HCT116 (cell line): ENCODE measurements at regions not wholly inside any gene's neighbourhood (a gene's known extent, or its start where the extent isn't known, plus 50 kb on each side); places are given as distances from the start of the nearest gene placed in this dataset.

ENCODE experiments used
- ATAC-seq: fragments of 200-7000 bp; cut with Tn5 transposase; 2 replicates; pipeline ENCODE4 v1.9.1; 2020; ENCODE audit warnings: mild to moderate bottlenecking, moderate library complexity
- BruUV-seq: library from RNA; stranded (reverse); fragments of 400-500 nt; replicated peaks from 2 replicates; lab custom pipeline; 2021; lab: Mats Ljungman, UMichigan
- CTCF ChIA-PET: fragments of 300-600 bp; sonication (Branson Sonifier 250); formaldehyde crosslinking; loops from one replicate; lab custom pipeline; 2021; ENCODE audit warnings: antibody characterized with exemption; lab: Charles Lee
- POLR2A ChIA-PET: fragments of 300-600, 350-600 bp; sonication (Branson Sonifier 250); formaldehyde crosslinking; loops from one replicate; lab custom pipeline; 2021; ENCODE audit warnings: antibody characterized with exemption; lab: Charles Lee
- RAD21 ChIA-PET, 2 experiments: fragments of 300-600 bp; sonication (Branson Sonifier 250); formaldehyde crosslinking; loops; one replicate each; lab custom pipeline; 2023; ENCODE audit warnings: low total read pairs in 2 of 2; ENCODE audit not compliant: uncharacterized antibody in 2 of 2, unreplicated experiment in 2 of 2, low non-redundant PET in 1 of 2; lab: Charles Lee
- DNase-seq: peaks from one replicate; pipeline ENCODE4 v3.0.0-alpha.2; 2010; ENCODE audit warnings: low read depth, low spot score
- H2AFZ ChIP-seq: fragments of 200-600 bp; shearing (Covaris generic), sonication (generic); 2 replicates; pipeline ENCODE4 v1.6.1; 2017; ENCODE audit warnings: low read depth, mixed run types, mixed read lengths, antibody characterized with exemption, low read length; ENCODE audit not compliant: poor library complexity, severe bottlenecking
- H3K27ac ChIP-seq: 2 replicates; pipeline ENCODE4 v1.5.1; 2012; ENCODE audit warnings: low read depth, low read length
- H3K27me3 ChIP-seq: fragments of 200-600 bp; sonication (generic); 2 replicates; pipeline ENCODE4 v1.6.1; 2016; ENCODE audit warnings: mixed run types, low read length, mixed read lengths; ENCODE audit not compliant: insufficient read depth
- H3K36me3 ChIP-seq, 2 experiments: fragments of 200-500 bp in 1 of 2; fragments of 200-600 bp in 1 of 2; sonication (Bioruptor generic) in 1 of 2; sonication (generic) in 1 of 2; 2 replicates each; pipeline versions ENCODE4 v1.5.1 to v1.6.1; 2014 to 2016; ENCODE audit warnings: low read length in 2 of 2, inconsistent platforms in 1 of 2, mixed read lengths in 1 of 2, mixed run types in 1 of 2; ENCODE audit not compliant: insufficient read depth in 2 of 2, control insufficient read depth in 1 of 2
- H3K4me1 ChIP-seq, 2 experiments: fragments of 200-600 bp in 1 of 2; sonication (generic) in 1 of 2; 2 replicates each; pipeline versions ENCODE4 v1.5.1 to v1.6.1; 2012 to 2017; ENCODE audit warnings: low read length in 2 of 2, inconsistent platforms in 1 of 2, mild to moderate bottlenecking in 1 of 2, mixed read lengths in 1 of 2, mixed run types in 1 of 2, moderate library complexity in 1 of 2; ENCODE audit not compliant: insufficient read depth in 2 of 2, control insufficient read depth in 1 of 2
- H3K4me2 ChIP-seq: fragments of 200-600 bp; sonication (generic); 2 replicates; pipeline ENCODE4 v1.6.1; 2017; ENCODE audit warnings: mixed run types, low read length, mixed read lengths
- H3K4me3 ChIP-seq, 2 experiments: fragments of 200-600 bp in 1 of 2; sonication (generic) in 1 of 2; replicated peaks in 1 of 2; 2 replicates each; pipeline ENCODE4 v1.5.1; 2011 to 2016; ENCODE audit warnings: low read length in 2 of 2, control low read depth in 1 of 2, low read depth in 1 of 2, mild to moderate bottlenecking in 1 of 2, mixed read lengths in 1 of 2, mixed run types in 1 of 2
- H3K79me2 ChIP-seq: fragments of 200-600 bp; sonication (generic); 2 replicates; pipeline ENCODE4 v1.6.1; 2017; ENCODE audit warnings: mild to moderate bottlenecking, mixed run types, low read length, moderate library complexity, mixed read lengths; ENCODE audit not compliant: insufficient read depth
- H3K9ac ChIP-seq: fragments of 200-600 bp; sonication (generic); 2 replicates; pipeline ENCODE4 v1.6.1; 2016; ENCODE audit warnings: low read length, mixed read lengths
- H3K9me2 ChIP-seq: fragments of 200-600 bp; sonication (generic), shearing (Covaris generic); 2 replicates; pipeline ENCODE4 v1.6.1; 2017; ENCODE audit warnings: mixed run types, mild to moderate bottlenecking, moderate library complexity; ENCODE audit not compliant: insufficient read depth
- H3K9me3 ChIP-seq, 2 experiments: fragments of 200-500 bp in 1 of 2; fragments of 200-600 bp in 1 of 2; sonication (Bioruptor generic) in 1 of 2; sonication (generic) in 1 of 2; 2 replicates each; pipeline ENCODE4 v1.6.1; 2014 to 2017; ENCODE audit warnings: low read length in 2 of 2, mixed read lengths in 2 of 2, inconsistent platforms in 1 of 2, low read depth in 1 of 2, mild to moderate bottlenecking in 1 of 2, mixed run types in 1 of 2, moderate library complexity in 1 of 2; ENCODE audit not compliant: control insufficient read depth in 1 of 2, insufficient read depth in 1 of 2
- H4K20me1 ChIP-seq: fragments of 200-600 bp; sonication (generic), shearing (Covaris generic); 2 replicates; pipeline ENCODE4 v1.6.1; 2017; ENCODE audit warnings: mixed run types, mild to moderate bottlenecking, moderate library complexity; ENCODE audit not compliant: insufficient read depth
- CBX3 ChIP-seq: IDR thresholded peaks from 2 replicates; pipeline ENCODE4 v1.6.1; 2012; ENCODE audit warnings: low read depth
- CEBPB ChIP-seq: IDR thresholded peaks from 2 replicates; pipeline ENCODE4 v1.6.1; 2012; ENCODE audit warnings: low read depth
- CTCF ChIP-seq, 3 experiments: fragments of 200-600 bp in 1 of 3; sonication (generic) in 1 of 3; IDR thresholded peaks in 2 of 3; conservative IDR thresholded peaks in 1 of 3; 2 replicates each; pipeline ENCODE4 v1.5.1; 2012 to 2017; ENCODE audit warnings: low read depth in 2 of 3, low read length in 2 of 3, antibody characterized with exemption in 1 of 3, borderline replicate concordance in 1 of 3, control low read depth in 1 of 3, mild to moderate bottlenecking in 1 of 3, mixed read lengths in 1 of 3, mixed run types in 1 of 3, moderate library complexity in 1 of 3; ENCODE audit not compliant: insufficient read depth in 1 of 3
- EGR1 ChIP-seq: IDR thresholded peaks from 2 replicates; pipeline ENCODE4 v1.6.1; 2012; ENCODE audit warnings: low read depth
- ELF1 ChIP-seq: IDR thresholded peaks from 2 replicates; pipeline ENCODE4 v1.6.1; 2012; ENCODE audit warnings: low read depth, borderline replicate concordance
- EZH2 ChIP-seq: fragments of 200-600 bp; sonication (generic); IDR thresholded peaks from 2 replicates; pipeline ENCODE4 v1.6.1; 2017; ENCODE audit warnings: antibody characterized with exemption, mixed run types
- EZH2phosphoT487 ChIP-seq: fragments of 200-600 bp; IDR thresholded peaks from 2 replicates; pipeline ENCODE4 v1.6.1; 2018; ENCODE audit warnings: antibody characterized with exemption, borderline replicate concordance
- FOSL1 ChIP-seq: IDR thresholded peaks from 2 replicates; pipeline ENCODE4 v1.6.1; 2012; ENCODE audit warnings: low read depth
- JUND ChIP-seq: IDR thresholded peaks from 2 replicates; pipeline ENCODE4 v1.6.1; 2012
- MAX ChIP-seq: IDR thresholded peaks from 2 replicates; pipeline ENCODE4 v1.6.1; 2012
- POLR2A ChIP-seq: IDR thresholded peaks from 2 replicates; pipeline ENCODE4 v1.7.0; 2011; ENCODE audit warnings: borderline replicate concordance; ENCODE audit not compliant: insufficient read depth, insufficient read length; ENCODE audit errors: extremely low read depth
- POLR2AphosphoS5 ChIP-seq: IDR thresholded peaks from 2 replicates; pipeline ENCODE4 v1.6.1; 2011; ENCODE audit warnings: mild to moderate bottlenecking, low read depth, low read length, moderate library complexity
- RAD21 ChIP-seq: IDR thresholded peaks from 2 replicates; pipeline ENCODE4 v1.6.1; 2012; ENCODE audit warnings: low read depth, mild to moderate bottlenecking
- SRF ChIP-seq: IDR thresholded peaks from 2 replicates; pipeline ENCODE4 v1.6.1; 2012; ENCODE audit warnings: low read depth
- TCF7L2 ChIP-seq: IDR thresholded peaks from 2 replicates; pipeline ENCODE4 v1.7.0; 2011; ENCODE audit warnings: borderline replicate concordance, inconsistent platforms; ENCODE audit not compliant: insufficient read depth, insufficient read length; ENCODE audit errors: extremely low read depth
- YY1 ChIP-seq: IDR thresholded peaks from 2 replicates; pipeline ENCODE4 v1.6.1; 2011; ENCODE audit warnings: low read length, low read depth, moderate library complexity, mild to moderate bottlenecking; ENCODE audit not compliant: insufficient replicate concordance; ENCODE audit errors: extremely low read depth
- ZFX ChIP-seq: fragments of 450-650 bp; IDR thresholded peaks from 2 replicates; pipeline ENCODE4 v1.6.1; 2017
- ZNF274 ChIP-seq: fragments of 200-500 bp; sonication (Bioruptor generic); IDR thresholded peaks from 2 replicates; pipeline ENCODE4 v1.6.1; 2014; ENCODE audit warnings: mild to moderate bottlenecking, low read depth, low read length, inconsistent platforms
- intact Hi-C: fragments of 100-400 bp; cut with micrococcal nuclease; formaldehyde crosslinking; loops from 2 replicates; pipeline ENCODE4 v1.10.0; 2022
- TF ChIP-seq, protein P1 (sequence below): IDR thresholded peaks from 2 replicates; pipeline ENCODE4 v1.6.1; 2011; ENCODE audit warnings: mild to moderate bottlenecking, low read length, moderate library complexity; ENCODE audit not compliant: insufficient replicate concordance; ENCODE audit errors: extremely low read depth

DNA sequence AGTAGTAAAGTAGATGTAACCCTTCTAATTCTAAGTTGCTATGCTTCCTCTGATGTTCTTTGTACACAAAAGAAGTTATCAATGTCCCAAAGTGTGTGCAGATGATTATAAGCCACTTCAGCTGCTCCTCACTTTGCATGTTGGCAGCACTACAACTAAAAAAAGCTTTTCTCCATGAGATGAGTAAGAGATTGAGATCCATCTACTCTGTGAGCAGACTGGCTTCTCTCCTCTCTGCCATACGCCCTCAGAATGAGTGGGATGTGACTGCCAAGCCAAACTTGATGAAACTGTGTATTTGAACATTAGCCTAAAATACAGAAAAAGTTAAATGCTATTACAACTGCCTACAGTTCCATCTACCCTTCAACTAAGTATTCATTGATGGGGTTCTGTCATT lies 102.9 kb upstream of the ETV1 start:
- ChIA-PET CTCF (no interaction called here), POLR2A (no interaction called here)
- H3K9me3 ChIP-seq, result no peaks in the 10 kb centered on the region

More for the DNA sequence above, 102.9 kb upstream of the ETV1 start:
- Histone ChIP-seq H3K36me3 (no peaks in the 10 kb centered on the region), H3K27me3 (no peaks in the 10 kb centered on the region), H3K4me3 (no peak overlapping the region), H3K79me2 (no peaks in the 10 kb centered on the region), H3K9me2 (no peaks in the 10 kb centered on the region), H3K9ac (no peak overlapping the region), H2AFZ (no peak overlapping the region), H3K4me1 (no peaks in the 10 kb centered on the region), H3K4me2 (no peak overlapping the region), H3K27ac (no peak overlapping the region), H4K20me1 (no peaks in the 10 kb centered on the region)
- BruUV-seq, result no TSS peak
- intact Hi-C loops, result no loop called here
- DNase-seq (no peak), ATAC-seq (no peak)
- RAD21 ChIA-PET, result no interaction called here
- TF ChIP-seq CBX3 (no peak), EZH2phosphoT487 (no peak), POLR2A (no peak), YY1 (no peak), ZNF274 (no peak), POLR2AphosphoS5 (no peak), CTCF (IDR thresholded peaks at IDR 0.05 in 2 of 3, conservative IDR thresholded peaks at IDR 0.05 in 1 of 3; ENCODE audit: borderline replicate concordance in 1 of 3, insufficient read depth in 1 of 3, low read depth in 2 of 3, low read length in 2 of 3) (no peak), SRF (no peak), FOSL1 (no peak), MAX (no peak), EZH2 (no peak), ZFX (no peak), ELF1 (no peak), CEBPB (no peak), TCF7L2 (no peak), EGR1 (no peak), RAD21 (no peak), JUND (no peak)
- TF ChIP-seq, protein P1, sequence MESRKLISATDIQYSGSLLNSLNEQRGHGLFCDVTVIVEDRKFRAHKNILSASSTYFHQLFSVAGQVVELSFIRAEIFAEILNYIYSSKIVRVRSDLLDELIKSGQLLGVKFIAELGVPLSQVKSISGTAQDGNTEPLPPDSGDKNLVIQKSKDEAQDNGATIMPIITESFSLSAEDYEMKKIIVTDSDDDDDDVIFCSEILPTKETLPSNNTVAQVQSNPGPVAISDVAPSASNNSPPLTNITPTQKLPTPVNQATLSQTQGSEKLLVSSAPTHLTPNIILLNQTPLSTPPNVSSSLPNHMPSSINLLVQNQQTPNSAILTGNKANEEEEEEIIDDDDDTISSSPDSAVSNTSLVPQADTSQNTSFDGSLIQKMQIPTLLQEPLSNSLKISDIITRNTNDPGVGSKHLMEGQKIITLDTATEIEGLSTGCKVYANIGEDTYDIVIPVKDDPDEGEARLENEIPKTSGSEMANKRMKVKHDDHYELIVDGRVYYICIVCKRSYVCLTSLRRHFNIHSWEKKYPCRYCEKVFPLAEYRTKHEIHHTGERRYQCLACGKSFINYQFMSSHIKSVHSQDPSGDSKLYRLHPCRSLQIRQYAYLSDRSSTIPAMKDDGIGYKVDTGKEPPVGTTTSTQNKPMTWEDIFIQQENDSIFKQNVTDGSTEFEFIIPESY, result no peak
